ENCODE measurements at regions not wholly inside any gene's neighbourhood (a gene's known extent, or its start where the extent isn't known, plus 50 kb on each side); places are given as distances from the start of the nearest gene placed in this dataset.
"Not testable (repeated sequence)": the region's sequence is repeated elsewhere in the genome, so short reads cannot be mapped to it uniquely, and the experiment has no call there.

DNA sequence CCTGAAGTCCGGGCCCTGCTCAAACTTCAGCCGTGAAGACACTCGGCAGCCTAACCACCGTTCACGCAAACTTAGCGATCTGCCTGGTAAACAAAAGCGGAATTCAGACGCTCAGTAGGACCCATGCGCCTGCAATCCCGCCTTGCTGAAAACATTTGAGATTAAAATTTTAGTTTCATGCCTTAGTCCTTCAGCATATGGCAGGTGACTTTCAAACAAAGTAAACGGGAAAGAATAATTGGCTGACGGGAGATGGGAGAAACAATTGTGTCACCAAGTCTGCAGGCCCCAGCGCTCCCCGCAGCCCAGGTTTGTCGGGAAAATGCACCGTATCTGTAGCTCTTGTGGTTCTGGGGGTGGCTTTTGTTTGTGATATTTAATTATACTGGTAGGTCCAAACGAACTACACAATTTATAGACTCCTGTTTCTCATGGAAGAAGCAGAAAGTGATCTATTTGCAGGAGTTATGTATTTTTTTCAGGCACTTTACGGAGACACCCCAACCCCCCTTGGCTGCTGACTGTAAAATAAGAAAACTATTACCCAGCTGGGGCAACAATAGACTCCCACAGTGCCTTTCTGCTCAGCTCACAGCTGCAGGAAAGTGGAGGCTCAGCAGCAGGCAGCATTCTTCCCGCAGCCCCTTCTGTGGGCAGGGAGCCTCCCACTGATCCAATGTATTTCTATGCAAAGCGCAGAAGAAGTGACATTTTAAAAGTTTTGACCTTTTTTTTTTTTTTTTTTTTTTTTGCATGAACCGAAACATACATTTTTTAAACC is 94.8 kb downstream of the SOX1 start:
- TF ChIP-seq, protein P1, sequence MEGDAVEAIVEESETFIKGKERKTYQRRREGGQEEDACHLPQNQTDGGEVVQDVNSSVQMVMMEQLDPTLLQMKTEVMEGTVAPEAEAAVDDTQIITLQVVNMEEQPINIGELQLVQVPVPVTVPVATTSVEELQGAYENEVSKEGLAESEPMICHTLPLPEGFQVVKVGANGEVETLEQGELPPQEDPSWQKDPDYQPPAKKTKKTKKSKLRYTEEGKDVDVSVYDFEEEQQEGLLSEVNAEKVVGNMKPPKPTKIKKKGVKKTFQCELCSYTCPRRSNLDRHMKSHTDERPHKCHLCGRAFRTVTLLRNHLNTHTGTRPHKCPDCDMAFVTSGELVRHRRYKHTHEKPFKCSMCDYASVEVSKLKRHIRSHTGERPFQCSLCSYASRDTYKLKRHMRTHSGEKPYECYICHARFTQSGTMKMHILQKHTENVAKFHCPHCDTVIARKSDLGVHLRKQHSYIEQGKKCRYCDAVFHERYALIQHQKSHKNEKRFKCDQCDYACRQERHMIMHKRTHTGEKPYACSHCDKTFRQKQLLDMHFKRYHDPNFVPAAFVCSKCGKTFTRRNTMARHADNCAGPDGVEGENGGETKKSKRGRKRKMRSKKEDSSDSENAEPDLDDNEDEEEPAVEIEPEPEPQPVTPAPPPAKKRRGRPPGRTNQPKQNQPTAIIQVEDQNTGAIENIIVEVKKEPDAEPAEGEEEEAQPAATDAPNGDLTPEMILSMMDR (IDR thresholded peaks at IDR 0.05): no peak
- peaks cover 0 to 14% (median 0%) of the 10 kb centered on the region in 11 donors for H3K9me3 ChIP-seq
- ATAC-seq: no peak
- no peak overlapping the region for H3K27ac ChIP-seq
- DNase-seq: no peak
- whole genome bisulfite sequencing, 2 donors: 47 to 54% methylated on average over 21 of the region's 21 CpGs
- H3K36me3 ChIP-seq: no peaks in the 10 kb centered on the region
- H3K4me1 ChIP-seq: peaks cover 0 to 6% (median 0%) of the 10 kb centered on the region in 9 donors
- peaks cover 3 to 40% (median 24%) of the 10 kb centered on the region in 7 donors for H3K27me3 ChIP-seq
- intact Hi-C loops (cut with DNase I): no loop called here
- no peak overlapping the region for H3K4me3 ChIP-seq

DNA sequence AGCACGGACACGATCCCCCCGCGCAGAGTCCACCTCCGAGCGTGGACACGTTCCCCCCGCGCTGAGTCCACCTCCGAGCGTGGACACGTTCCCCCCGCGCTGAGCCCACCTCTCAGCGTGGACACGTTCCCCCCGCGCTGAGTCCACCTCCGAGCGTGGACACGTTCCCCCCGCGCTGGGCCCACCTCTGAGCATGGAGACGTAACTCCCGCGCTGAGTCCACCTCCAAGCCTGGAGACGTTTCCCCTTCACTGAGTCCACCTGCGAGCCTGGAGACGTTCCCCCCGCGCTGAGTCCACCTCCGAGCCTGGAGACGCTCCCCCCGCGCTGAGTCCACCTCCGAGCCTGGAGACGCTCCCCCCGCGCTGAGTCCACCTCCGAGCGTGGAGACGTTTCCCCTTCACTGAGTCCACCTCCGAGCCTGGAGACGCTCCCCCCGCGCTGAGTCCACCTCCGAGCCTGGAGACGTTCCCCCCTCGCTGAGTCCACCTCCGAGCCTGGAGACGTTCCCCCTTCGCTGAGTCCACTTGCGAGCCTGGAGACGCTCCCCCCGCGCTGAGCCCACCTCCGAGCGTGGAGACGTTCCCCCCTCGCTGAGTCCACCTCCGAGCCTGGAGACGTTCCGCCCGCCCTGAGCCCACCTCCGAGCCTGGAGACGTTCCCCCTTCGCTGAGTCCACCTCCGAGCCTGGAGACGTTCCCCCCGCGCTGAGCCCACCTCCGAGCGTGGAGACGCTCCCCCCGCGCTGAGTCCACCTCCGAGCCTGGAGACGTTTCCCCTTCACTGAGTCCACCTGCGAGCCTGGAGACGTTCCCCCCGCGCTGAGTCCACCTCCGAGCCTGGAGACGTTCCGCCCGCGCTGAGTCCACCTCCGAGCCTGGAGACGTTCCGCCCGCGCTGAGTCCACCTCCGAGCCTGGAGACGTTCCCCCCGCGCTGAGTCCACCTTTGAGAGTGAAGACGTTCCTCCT is 97.0 kb downstream of the SOX1 start:
- H3K9me3 ChIP-seq; H3K4me3 ChIP-seq; DNase-seq; H3K4me1 ChIP-seq; intact Hi-C loops (cut with DNase I); ATAC-seq; H3K36me3 ChIP-seq; H3K27ac ChIP-seq: not testable (repeated sequence)
- H3K27me3 ChIP-seq: peaks cover 3 to 51% (median 25%) of the 10 kb centered on the region in 7 donors
- 96 to 97% methylated on average over 93 to 97 of the region's 97 CpGs for WGBS, 2 donors

DNA sequence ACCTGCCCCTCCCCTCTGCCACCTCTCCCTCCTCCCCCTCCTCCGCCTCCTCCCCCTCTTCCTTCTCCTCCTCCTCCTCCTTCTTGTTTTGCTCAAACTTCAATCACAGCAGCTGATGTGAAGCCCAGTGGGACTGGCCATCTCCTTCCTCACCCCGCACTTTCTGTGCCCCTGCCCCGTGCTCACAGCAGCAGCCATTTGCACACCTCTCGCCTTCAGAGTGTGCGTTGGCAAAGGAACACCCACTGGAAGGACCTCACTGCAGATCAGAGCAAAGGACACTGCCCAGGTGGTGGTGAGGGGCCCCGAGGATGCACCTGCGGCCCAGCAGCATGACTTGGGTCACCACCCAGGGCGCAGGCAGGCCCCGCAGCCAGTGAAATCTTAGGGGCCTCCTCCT is 98.8 kb downstream of the SOX1 start:
- Histone ChIP-seq H3K9me3 (no peaks in the 10 kb centered on the region), H3K27me3 (peaks cover 3 to 51% (median 24%) of the 10 kb centered on the region in 7 donors), H3K27ac (no peak overlapping the region), H3K4me1 (no peaks in the 10 kb centered on the region), H3K36me3 (no peaks in the 10 kb centered on the region), H3K4me3 (no peak overlapping the region)
- ATAC-seq (no peak), DNase-seq (no peak)
- intact Hi-C loops (cut with DNase I): no loop called here
- TF ChIP-seq, protein P1 (IDR thresholded peaks at IDR 0.05): no peak
- 63 to 65% methylated on average over 9 of the region's 9 CpGs for WGBS, 2 donors

DNA sequence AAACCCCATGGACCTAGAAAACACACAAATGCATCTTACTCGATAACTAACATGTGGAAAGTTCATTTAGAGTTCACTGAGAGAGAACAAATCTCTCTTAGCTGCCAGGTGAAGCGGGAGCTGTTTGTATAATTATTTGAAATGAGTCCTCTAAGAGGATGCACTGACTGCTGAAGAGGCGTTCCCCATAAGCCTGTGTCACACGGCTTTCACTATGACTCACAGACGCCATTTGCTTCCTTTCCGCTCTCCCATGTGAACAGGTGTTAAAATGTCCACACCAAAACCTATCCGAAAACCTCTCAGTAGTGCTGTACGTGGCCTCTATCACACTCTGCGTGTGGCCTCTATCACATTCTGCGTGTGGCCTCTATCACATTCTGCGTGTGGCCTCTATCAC is 101.8 kb downstream of the SOX1 start:
- TF ChIP-seq, protein P1 (IDR thresholded peaks at IDR 0.05): no peak
- WGBS, 2 donors: 88 to 90% methylated on average over 11 of the region's 11 CpGs

More for the DNA sequence above, 101.8 kb downstream of the SOX1 start:
- Histone ChIP-seq H3K4me1 (peaks cover 0 to 3% (median 0%) of the 10 kb centered on the region in 9 donors), H3K36me3 (no peaks in the 10 kb centered on the region), H3K4me3 (no peak overlapping the region), H3K27ac (no peak overlapping the region), H3K27me3 (peaks cover 0 to 42% (median 15%) of the 10 kb centered on the region in 7 donors), H3K9me3 (peaks cover 0 to 2% (median 0%) of the 10 kb centered on the region in 11 donors)
- no peak for DNase-seq
- intact Hi-C loops (cut with DNase I): no loop called here
- no peak for ATAC-seq
